HepG2 (cell line): ENCODE measurements at regions not wholly inside any gene's neighbourhood (a gene's known extent, or its start where the extent isn't known, plus 50 kb on each side); places are given as distances from the start of the nearest gene placed in this dataset.

ENCODE experiments used
- ZBTB40 ChIP-seq, 2 experiments: fragments of 450-650 bp in 1 of 2; sonication (generic) in 1 of 2; formaldehyde crosslinking in 1 of 2; IDR thresholded peaks; 2 replicates each; pipeline versions ENCODE4 v1.6.1 to v1.8.0; 2016 to 2022; ENCODE audit warnings: antibody characterized with exemption in 1 of 2, mild to moderate bottlenecking in 1 of 2, missing genetic modification reagents in 1 of 2
- ZNF232 ChIP-seq: sonication (generic); formaldehyde crosslinking; IDR thresholded peaks from 2 replicates; pipeline ENCODE4 v1.4.0; 2020; ENCODE audit warnings: missing genetic modification reagents, borderline replicate concordance
- ZNF713 ChIP-seq: sonication (generic); formaldehyde crosslinking; IDR thresholded peaks from 2 replicates; pipeline ENCODE4 v1.4.0; 2020; ENCODE audit warnings: mild to moderate bottlenecking, missing genetic modification reagents
- TF ChIP-seq, protein P1 (sequence below): sonication (generic); formaldehyde crosslinking; IDR thresholded peaks from 2 replicates; pipeline ENCODE4 v1.5.1; 2020; ENCODE audit warnings: mild to moderate bottlenecking, missing genetic modification reagents, moderate library complexity

DNA sequence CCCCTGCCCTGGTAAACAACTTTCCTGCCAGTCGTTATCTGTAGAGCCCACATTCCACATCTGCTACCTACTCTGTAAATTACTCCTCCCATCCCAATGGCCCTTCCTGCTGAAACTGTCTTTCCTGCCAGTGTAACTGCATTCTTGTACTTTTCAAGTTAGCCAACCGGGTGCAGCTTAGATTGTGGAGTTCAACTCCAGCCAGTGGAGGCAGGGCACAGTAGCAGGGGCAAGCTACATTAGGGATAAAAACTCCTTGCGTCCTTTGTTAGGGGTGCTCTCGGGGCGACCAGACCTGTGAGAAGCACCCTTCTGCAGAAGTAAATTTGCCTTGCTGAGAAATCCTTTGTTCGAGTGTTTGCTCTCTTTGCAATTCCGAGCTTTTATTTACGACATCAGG is 639.0 kb upstream of the TYRP1 start (continued):
- TF ChIP-seq ZBTB40 (IDR thresholded peaks at IDR 0.05) (no peak), ZBTB40 (CRISPR knock-in tag; IDR thresholded peaks at IDR 0.05) (no peak), ZNF713 (CRISPR knock-in tag) (no peak), ZNF232 (CRISPR knock-in tag) (no peak)
- TF ChIP-seq, protein P1, sequence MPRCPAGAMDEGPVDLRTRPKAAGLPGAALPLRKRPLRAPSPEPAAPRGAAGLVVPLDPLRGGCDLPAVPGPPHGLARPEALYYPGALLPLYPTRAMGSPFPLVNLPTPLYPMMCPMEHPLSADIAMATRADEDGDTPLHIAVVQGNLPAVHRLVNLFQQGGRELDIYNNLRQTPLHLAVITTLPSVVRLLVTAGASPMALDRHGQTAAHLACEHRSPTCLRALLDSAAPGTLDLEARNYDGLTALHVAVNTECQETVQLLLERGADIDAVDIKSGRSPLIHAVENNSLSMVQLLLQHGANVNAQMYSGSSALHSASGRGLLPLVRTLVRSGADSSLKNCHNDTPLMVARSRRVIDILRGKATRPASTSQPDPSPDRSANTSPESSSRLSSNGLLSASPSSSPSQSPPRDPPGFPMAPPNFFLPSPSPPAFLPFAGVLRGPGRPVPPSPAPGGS (CRISPR knock-in tag) = no peak
